Astrocyte (in vitro differentiated cells and primary cell): ENCODE measurements at regions not wholly inside any gene's neighbourhood (a gene's known extent, or its start where the extent isn't known, plus 50 kb on each side); places are given as distances from the start of the nearest gene placed in this dataset.

Experiments
- DNase-seq: peaks from one replicate; pipeline ENCODE4 v3.0.0-alpha.2; 2010; ENCODE audit warnings: low read depth
- FAIRE-seq: peaks from 2 replicates; lab custom pipeline; 2011; peaks lifted over from hg19 to GRCh38; lab: Jason Lieb, UNC
- H2AFZ ChIP-seq: 2 replicates; pipeline ENCODE4 v1.6.0; 2012; ENCODE audit warnings: low read depth, low read length, inconsistent platforms
- H3K27ac ChIP-seq: 2 replicates; pipeline ENCODE4 v1.5.1; 2011; ENCODE audit warnings: low read depth, low read length, inconsistent platforms
- H3K27me3 ChIP-seq: 2 replicates; pipeline ENCODE4 v1.6.0; 2011; ENCODE audit warnings: low read length, inconsistent platforms; ENCODE audit not compliant: insufficient read depth
- H3K36me3 ChIP-seq: 2 replicates; pipeline ENCODE4 v1.5.1; 2011; ENCODE audit warnings: low read length, inconsistent platforms; ENCODE audit not compliant: insufficient read depth
- H3K4me1 ChIP-seq: 2 replicates; pipeline ENCODE4 v1.5.1; 2011; ENCODE audit warnings: low read length, inconsistent platforms; ENCODE audit not compliant: insufficient read depth
- H3K4me2 ChIP-seq: 2 replicates; pipeline ENCODE4 v1.6.0; 2012; ENCODE audit warnings: low read length, inconsistent platforms
- H3K4me3 ChIP-seq: 2 replicates; pipeline ENCODE4 v1.5.1; 2011; ENCODE audit warnings: low read depth, mild to moderate bottlenecking, low read length, inconsistent platforms; ENCODE audit not compliant: insufficient read depth
- H3K79me2 ChIP-seq: 2 replicates; pipeline ENCODE4 v1.6.0; 2012; ENCODE audit warnings: mild to moderate bottlenecking, low read length, inconsistent platforms; ENCODE audit not compliant: insufficient read depth
- H3K9ac ChIP-seq: 2 replicates; pipeline ENCODE4 v1.6.0; 2012; ENCODE audit warnings: mild to moderate bottlenecking, low read length, inconsistent platforms
- H3K9me3 ChIP-seq: 2 replicates; pipeline ENCODE4 v1.5.1; 2012; ENCODE audit warnings: low read depth, mild to moderate bottlenecking, low read length, inconsistent platforms; ENCODE audit not compliant: insufficient read depth
- H4K20me1 ChIP-seq: 2 replicates; pipeline ENCODE4 v1.6.0; 2012; ENCODE audit warnings: low read length, inconsistent platforms; ENCODE audit not compliant: insufficient read depth
- H3K27ac Mint-ChIP-seq: one replicate; pipeline ENCODE4 v1.8.0; 2021; ENCODE audit warnings: mild to moderate bottlenecking, mixed read lengths; ENCODE audit not compliant: unreplicated experiment
- H3K27me3 Mint-ChIP-seq: one replicate; pipeline ENCODE4 v1.8.0; 2021; ENCODE audit warnings: low read depth, mixed read lengths; ENCODE audit not compliant: unreplicated experiment
- H3K36me3 Mint-ChIP-seq: one replicate; pipeline ENCODE4 v1.8.0; 2021; ENCODE audit warnings: low read depth, mixed read lengths; ENCODE audit not compliant: unreplicated experiment
- H3K4me1 Mint-ChIP-seq: one replicate; pipeline ENCODE4 v1.8.0; 2021; ENCODE audit warnings: low read depth, mixed read lengths; ENCODE audit not compliant: unreplicated experiment
- H3K4me3 Mint-ChIP-seq: one replicate; pipeline ENCODE4 v1.8.0; 2021; ENCODE audit warnings: mild to moderate bottlenecking, moderate library complexity, mixed read lengths; ENCODE audit not compliant: unreplicated experiment
- H3K9me3 Mint-ChIP-seq: one replicate; pipeline ENCODE4 v1.8.0; 2021; ENCODE audit warnings: mild to moderate bottlenecking, mixed read lengths; ENCODE audit not compliant: unreplicated experiment
- CTCF ChIP-seq: IDR thresholded peaks from 2 replicates; pipeline ENCODE4 v1.5.1; 2011; ENCODE audit warnings: low read depth, mild to moderate bottlenecking, inconsistent platforms, low read length, moderate library complexity; ENCODE audit not compliant: insufficient read depth
- EZH2 ChIP-seq: IDR thresholded peaks from 2 replicates; pipeline ENCODE4 v1.6.1; 2012; ENCODE audit warnings: mild to moderate bottlenecking, low read length, inconsistent platforms; ENCODE audit not compliant: insufficient read depth

- H3K9ac ChIP-seq = no peak overlapping the region
- no peak overlapping the region for H3K4me3 ChIP-seq
- Mint-ChIP-seq H3K27ac (no peak overlapping the region), H3K27me3 (no peaks in the 10 kb centered on the region), H3K36me3 (no peaks in the 10 kb centered on the region), H3K9me3 (no peaks in the 10 kb centered on the region), H3K4me3 (no peak overlapping the region), H3K4me1 (peaks cover 12% of the 10 kb centered on the region)
- no peaks in the 10 kb centered on the region for H3K36me3 ChIP-seq
- H3K4me2 ChIP-seq = no peak overlapping the region
- no peak overlapping the region for H3K27ac ChIP-seq
- H4K20me1 ChIP-seq = no peaks in the 10 kb centered on the region
- H3K4me1 ChIP-seq = peaks cover 2% of the 10 kb centered on the region
- no peak overlapping the region for H2AFZ ChIP-seq
- DNase-seq = no peak
- no peaks in the 10 kb centered on the region for H3K79me2 ChIP-seq
- H3K9me3 ChIP-seq = no peaks in the 10 kb centered on the region
- H3K27me3 ChIP-seq = no peaks in the 10 kb centered on the region
- no peak for FAIRE-seq
- TF ChIP-seq EZH2 = no peak
- TF ChIP-seq CTCF = no peak
These were observed 98.9 kb downstream of the NR1D2 start for GRCh38 chr3:24043985-24044384.

- Histone ChIP-seq H3K4me3 (no peak overlapping the region), H2AFZ (no peak overlapping the region), H3K4me1 (peaks cover 2% of the 10 kb centered on the region), H3K9me3 (no peaks in the 10 kb centered on the region), H3K4me2 (no peak overlapping the region), H3K27me3 (no peaks in the 10 kb centered on the region), H3K36me3 (no peaks in the 10 kb centered on the region), H3K79me2 (no peaks in the 10 kb centered on the region), H3K27ac (no peak overlapping the region), H3K9ac (no peak overlapping the region), H4K20me1 (no peaks in the 10 kb centered on the region)
- H3K4me1 Mint-ChIP-seq = peaks cover 12% of the 10 kb centered on the region
- H3K27ac Mint-ChIP-seq = no peak overlapping the region
- no peaks in the 10 kb centered on the region for H3K36me3 Mint-ChIP-seq
- FAIRE-seq = no peak
- H3K4me3 Mint-ChIP-seq = no peak overlapping the region
- no peaks in the 10 kb centered on the region for H3K27me3 Mint-ChIP-seq
- H3K9me3 Mint-ChIP-seq = peaks cover 3% of the 10 kb centered on the region
- DNase-seq = no peak
- TF ChIP-seq CTCF (no peak), EZH2 (no peak)
These were observed 101.1 kb downstream of the NR1D2 start for GRCh38 chr3:24046214-24046613.

- H4K20me1 ChIP-seq = no peaks in the 10 kb centered on the region
- no peaks in the 10 kb centered on the region for H3K9me3 ChIP-seq
- no peak for TF ChIP-seq CTCF
- TF ChIP-seq EZH2 = no peak
- H3K27ac ChIP-seq = peak overlapping the region; percentile 12
- no peaks in the 10 kb centered on the region for H3K79me2 ChIP-seq
- H3K36me3 Mint-ChIP-seq = no peaks in the 10 kb centered on the region
- no peak overlapping the region for H3K4me3 ChIP-seq
- H3K27ac Mint-ChIP-seq = peak overlapping the region; percentile 36
- no peaks in the 10 kb centered on the region for H3K36me3 ChIP-seq
- no peak for FAIRE-seq
- peak overlapping the region; percentile 71 for H3K4me2 ChIP-seq
- no peak overlapping the region for H3K4me3 Mint-ChIP-seq
- DNase-seq = no peak
- peaks cover 3% of the 10 kb centered on the region for H3K9me3 Mint-ChIP-seq
- no peaks in the 10 kb centered on the region for H3K27me3 Mint-ChIP-seq
- peaks cover 12% of the 10 kb centered on the region for H3K4me1 Mint-ChIP-seq
- H3K9ac ChIP-seq = no peak overlapping the region
- peaks cover 2% of the 10 kb centered on the region for H3K4me1 ChIP-seq
- no peaks in the 10 kb centered on the region for H3K27me3 ChIP-seq
- no peak overlapping the region for H2AFZ ChIP-seq
These were observed 102.4 kb downstream of the NR1D2 start for GRCh38 chr3:24047513-24047912.
